ENCODE measurements at regions not wholly inside any gene's neighbourhood (a gene's known extent, or its start where the extent isn't known, plus 50 kb on each side); places are given as distances from the start of the nearest gene placed in this dataset.
"Not testable (repeated sequence)": the region's sequence is repeated elsewhere in the genome, so short reads cannot be mapped to it uniquely, and the experiment has no call there.

DNA sequence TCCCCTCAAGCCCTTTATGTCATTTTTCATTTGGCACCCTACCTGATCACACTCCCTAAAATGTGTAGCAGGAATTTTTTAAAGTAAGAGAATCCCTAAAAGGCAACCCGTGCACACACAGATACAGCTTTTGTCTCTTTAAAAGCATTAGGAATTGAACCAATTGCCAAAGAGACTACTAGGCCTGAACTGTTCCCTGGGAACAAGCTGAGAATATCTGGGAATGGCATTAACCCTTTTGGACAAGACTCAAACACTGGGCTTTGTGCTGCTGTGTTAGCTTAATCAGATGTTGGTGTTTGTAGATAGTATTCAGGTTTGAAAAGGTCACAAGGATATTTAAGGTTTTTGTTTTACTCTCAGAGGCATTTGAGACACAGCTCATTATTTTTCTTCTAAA is 414.4 kb upstream of the PDZRN3 start:
- no peak for DNase-seq

DNA sequence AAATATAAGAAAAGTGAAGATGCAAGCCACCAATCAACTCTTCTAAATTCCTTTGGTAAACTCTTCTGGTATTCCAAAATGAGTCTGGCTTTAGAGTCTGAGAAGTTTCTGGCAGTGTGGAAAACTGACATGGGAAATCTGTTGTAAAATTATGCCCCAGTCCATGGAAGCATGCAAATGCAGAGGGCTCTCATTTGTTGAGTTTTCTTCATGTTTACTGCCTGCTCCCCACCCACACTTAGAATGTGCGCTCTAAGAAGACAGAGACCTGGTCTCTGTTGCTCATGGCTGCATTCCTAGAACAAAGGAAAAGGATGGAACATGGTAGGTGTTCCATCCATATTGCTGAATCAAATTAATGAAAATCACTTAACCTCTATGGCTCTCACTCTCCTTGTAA is 411.8 kb upstream of the PDZRN3 start:
- no peak for DNase-seq

DNA sequence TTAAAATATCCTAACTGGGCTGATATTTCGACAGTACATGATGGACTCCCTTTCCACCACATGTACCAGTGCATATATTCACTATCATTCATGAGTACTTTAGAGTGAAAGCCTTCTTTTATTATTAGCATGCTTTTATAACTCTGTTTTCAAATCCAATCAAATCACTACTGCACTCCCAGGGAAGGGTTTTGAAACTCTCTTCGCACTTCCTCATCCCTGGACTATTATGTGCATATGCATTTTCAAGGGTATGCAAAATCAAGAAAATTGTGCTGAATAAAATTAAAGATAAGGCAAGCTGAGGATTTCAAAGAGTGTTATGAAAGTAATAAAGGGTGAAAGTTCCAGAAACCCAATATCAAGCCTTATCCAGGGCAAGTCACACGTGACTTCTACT is 411.4 kb upstream of the PDZRN3 start:
- DNase-seq = no peak

DNA sequence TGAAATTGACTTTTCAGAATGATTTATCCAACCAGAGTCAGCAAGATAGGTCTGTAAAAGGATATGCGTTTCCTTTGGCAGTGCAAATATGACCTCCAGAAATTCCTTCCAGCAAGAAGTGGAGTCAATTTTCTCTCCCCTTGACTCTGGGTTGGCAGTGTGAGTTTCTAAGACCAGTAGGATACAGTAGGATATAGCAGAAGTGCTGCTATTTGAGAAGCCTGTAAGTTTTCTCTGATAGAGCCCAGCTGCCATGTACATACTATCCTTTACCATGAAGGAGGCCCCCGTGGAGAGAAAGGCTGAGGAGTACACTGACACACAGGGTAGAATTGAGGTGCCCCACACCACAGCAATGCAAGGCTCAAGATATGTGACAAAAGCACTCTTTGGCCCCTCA is 409.1 kb upstream of the PDZRN3 start:
- DNase-seq = no peak

DNA sequence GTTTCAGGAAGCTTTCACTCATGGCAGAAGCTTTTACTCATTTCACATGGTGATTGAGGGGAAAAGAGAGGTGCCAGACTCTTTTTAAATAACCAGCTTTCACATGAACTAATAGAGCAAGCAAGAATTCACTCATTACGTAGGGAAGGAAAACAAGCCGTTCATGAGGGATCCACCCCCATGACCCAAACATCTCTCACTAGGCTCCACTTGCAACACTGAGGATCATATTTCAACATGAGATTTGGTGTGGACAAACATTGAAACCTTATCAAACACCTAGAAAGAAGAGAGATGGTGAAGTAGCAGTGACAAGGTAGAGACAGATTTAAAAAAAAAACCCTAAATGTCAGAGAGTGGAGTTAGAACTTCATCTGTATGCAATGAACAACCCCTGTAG is 408.6 kb upstream of the PDZRN3 start:
- no peak for DNase-seq

DNA sequence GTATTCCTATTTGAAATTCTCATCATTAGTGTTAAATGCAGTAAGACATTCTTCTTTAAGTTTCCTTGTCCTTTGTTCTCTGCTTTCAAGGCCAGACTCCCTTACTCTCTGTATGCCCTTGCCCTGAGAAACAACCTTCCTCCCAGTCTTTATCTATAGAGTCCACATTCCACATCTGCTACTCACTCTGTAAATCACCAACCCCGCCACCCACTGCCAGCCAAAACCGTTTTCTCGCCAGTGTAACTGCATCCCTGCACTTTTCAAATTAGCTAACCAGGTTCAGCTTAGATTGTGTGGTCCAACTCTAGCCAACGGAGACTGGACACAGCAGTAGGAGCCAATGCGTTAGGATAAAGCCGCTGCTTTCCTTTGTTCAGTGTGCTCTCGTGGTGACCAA is 402.4 kb upstream of the PDZRN3 start:
- DNase-seq = no peak

DNA sequence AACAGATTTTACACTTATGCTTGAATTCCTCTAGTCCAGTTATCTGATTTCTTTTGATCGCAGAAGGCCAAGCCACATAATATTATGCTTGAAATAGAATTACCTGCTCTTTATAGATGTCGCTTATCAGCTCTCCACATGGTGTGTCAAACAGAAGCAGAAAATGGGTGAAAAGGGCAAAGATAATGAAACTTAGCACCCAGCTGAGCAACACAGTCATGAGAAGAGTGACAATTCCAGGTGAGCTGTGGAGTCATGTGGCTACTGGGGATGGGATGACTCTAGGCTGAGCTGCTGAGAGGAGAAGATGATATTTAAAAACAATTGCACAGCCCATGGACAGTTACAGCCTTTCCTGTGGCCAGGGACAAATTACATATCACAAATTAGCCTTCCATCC is 398.7 kb upstream of the PDZRN3 start:
- no peak for DNase-seq

DNA sequence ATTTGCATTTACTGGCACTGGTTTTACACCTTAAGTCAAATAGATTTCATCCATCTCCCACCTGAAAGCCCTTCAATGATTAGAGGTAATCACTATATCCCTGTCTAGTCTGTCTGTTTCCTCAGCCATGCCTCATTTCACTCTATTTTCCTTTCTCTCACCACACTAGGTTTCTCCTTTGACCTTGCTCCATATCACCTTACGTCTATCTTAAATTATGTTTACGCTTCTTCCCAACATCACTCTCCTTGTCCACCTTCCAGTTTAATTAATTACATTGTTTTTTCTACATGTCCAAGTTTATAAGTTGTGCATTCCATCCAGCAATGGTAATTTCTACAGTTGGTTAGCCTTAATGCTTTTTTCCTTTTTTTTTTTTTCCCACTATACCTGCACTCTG is 396.7 kb upstream of the PDZRN3 start:
- DNase-seq = no peak

DNA sequence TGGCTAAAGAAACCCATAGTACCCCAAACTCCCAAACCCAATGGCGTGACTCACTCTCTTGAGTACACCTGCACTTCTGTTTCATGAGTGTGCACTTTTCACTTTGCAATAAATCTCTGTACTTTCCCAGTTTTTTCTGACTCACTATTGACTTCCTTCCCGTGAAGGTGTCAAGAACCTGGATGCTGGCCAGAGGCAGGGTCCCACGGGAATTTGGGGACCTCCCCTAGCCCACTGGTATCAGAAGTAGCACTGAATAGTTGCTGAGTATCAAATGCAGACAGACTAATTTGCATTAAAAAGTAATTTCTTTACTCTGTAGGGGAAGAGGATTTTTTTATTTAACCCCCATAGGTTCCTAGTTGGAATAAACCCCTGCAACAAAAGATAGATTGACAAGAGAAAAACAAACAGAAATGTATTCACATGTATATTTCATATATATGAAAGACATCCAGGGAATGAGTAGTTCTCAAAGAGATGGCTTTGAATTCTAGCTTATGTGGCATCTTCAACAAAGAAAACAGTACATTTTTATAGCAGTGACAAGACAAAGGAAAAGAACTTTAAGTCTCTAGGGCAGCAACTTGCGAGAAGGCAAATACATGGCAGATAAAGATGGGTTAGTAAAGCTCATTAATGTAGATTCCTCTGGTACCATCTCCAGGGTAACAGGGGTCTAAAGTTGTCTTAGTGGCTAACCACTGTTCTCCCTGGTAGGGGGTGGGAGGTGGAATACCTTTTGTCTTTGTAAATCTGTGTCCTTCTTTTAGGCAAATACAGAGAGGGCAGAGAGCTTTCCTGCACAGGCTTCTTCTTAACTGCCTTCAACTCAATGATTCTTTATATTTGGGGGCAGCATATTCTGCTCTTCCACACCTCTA is 385.5 kb upstream of the PDZRN3 start:
- no peak for DNase-seq

DNA sequence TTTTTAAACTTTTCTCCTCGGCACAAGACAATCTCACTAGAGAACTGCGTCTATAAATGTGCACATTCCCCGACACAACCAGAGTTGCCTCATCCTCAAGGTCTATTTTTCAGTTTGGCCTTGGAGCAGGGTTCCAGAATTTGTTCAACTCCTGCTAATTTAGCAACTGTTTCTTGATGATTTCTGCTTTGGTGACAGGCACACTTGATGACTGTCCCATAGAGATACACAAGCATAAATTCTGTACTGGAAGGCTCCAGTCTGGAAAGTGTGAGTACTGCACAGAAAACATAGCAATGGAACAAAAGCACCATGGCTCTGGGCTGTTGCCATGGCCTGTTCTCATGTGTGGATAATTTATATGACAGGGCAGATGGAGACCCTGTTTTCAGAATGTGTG is 379.6 kb upstream of the PDZRN3 start:
- no peak for DNase-seq

DNA sequence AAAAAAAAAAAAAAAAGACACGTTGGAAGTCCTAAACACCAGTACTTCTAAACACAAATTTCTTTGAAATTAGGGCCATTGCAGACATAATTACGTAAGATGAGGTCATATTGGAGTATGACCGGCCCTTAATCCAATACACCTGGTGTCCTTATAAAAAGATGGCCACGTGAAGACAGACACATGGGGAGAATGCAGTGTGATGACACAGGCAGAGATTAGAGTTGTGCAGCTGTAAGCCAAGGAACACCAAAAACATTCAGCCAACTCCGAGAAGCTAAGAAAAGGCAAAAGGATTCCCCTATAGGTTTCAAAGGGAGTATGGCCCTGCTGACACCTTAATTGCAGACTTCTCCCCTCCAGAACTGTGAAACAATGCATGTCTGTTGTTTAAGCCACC is 379.0 kb upstream of the PDZRN3 start:
- no peak for DNase-seq

DNA sequence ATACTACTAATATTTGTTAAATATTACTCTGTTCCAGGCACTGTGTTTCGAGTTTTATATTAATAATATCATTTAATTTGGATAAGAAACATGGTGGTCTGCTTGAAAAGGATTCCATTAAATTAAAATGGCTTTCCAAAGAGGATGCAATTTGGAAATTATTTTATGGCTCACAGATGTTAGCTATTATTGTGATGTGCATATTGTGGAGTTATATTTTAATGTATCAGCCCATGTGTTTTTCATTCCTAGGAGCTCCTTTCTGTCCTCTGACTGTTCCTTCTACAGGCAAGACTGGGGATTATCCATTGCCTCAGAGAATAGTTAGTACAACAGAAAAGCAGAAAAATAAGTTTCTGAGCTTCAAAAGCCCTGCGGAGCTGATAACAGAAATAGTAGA is 376.7 kb upstream of the PDZRN3 start:
- peak; percentile 61 for DNase-seq

DNA sequence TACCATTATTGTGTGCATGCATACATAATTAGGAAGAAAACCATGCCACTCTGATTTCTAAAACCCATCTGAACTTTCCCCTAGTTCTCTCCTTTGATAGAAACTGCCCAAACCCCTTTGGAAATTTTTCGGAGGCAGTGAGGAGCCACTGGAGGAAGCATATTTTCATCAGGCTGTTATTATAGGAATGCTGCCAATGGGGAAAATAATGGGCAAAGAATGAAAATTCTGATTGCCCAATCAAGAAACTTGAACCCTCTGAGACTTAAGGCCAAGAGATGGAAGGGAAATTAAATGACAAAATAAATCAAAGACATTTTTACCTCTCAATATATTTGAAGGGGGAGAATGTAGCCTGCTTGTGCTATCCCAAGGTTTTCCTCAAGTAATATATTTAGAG is 376.0 kb upstream of the PDZRN3 start:
- peak; percentile 80 for DNase-seq

DNA sequence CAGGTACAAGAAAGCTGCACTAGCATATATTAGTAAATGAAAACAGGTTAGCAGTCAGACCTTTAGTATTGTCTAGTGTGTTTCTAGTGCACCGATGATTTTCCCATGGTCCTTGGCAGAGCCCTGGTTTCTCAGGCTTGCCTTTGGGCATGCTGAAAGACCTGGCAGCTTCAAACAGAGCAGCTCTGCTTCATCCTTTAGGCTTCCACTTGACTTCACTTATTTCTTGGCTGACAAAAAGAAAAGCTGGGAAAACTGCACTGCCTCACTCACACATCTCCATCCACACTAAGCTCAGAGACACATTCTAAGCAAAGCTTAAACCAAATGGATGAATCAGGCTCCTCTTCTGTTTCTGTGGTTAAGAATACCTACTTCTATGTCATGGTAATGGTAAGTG is 374.8 kb upstream of the PDZRN3 start:
- peak; percentile 19 for DNase-seq

DNA sequence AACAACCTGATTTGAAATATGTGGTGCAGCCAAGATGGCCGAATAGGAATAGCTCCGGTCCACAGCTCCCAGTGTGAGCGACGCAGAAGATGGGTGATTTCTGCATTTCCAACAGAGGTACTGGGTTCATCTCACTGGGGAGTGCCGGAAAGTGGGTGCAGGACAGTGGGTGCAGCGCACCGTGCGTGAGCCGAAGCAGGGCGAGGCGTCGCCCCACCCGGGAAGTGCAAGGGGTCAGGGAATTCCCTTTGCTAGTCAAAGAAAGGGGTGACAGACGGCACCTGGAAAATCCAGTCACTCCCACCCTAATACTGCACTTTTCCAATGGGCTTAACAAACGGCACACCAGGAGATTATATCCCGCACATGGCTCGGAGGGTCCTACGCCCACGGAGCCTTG is 365.9 kb upstream of the PDZRN3 start:
- DNase-seq = not testable (repeated sequence)

DNA sequence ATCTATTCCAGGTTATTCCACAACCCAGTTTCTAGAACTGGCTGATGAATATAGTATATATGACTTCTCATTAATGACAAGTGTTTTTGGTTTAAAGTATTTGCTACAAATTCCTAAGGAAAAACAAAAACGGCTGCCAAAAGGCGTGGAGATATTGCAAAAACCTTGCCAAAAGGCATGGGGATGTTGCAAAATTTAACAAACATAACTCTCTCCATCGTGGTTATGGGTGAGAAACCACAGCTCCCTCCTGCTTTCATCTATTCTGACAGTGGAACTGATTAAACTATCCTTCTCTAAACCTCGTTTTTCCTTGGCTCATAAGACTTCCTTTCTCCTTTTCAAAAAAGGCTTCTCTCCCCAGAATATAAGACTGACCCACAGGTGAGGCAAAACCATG is 342.0 kb upstream of the PDZRN3 start:
- DNase-seq = peak; percentile 46

DNA sequence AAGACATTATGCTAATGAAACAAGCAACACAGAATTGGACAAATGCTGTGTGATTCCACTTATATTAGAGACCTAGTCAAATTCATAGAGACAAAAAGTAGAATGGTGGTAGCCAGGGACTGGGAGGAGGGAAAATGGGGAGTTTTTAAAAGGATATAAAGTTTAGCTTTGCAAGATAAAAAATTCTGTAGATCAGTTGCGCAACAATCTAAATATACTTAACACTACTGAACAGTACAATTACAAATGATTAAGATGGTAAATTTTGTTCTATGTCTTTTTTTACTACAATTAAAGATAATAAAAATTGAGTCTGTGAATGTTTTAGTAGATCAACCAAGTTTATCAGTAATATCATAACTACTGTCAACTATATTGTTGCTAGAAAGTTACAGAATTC is 340.1 kb upstream of the PDZRN3 start:
- no peak for DNase-seq

DNA sequence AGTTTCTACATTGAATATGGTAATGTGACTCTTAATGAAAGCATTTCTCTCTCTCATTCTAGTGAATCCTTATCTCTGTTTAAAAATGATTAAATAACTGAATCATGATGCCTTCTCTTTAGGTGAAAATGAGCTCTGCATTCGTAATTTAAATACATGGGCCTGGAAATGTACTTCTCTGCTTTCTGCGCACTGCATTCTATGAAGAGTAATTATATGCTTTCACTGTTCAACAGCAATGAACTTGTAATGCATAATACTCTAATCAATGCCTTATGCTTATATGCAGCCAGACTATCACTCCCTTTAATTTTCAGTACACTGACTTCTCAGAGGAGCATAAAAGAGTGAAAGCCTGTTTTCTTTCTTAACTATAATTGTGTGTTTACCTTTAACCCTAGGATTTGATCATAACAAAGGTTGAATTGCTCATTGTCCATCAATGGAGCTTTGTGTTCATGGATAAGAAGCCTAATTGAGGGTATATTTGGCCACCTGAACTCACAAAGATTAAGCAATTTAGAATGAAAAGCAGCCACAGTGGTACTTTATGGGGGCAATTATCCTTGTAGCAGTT is 330.8 kb upstream of the PDZRN3 start:
- DNase-seq = no peak

DNA sequence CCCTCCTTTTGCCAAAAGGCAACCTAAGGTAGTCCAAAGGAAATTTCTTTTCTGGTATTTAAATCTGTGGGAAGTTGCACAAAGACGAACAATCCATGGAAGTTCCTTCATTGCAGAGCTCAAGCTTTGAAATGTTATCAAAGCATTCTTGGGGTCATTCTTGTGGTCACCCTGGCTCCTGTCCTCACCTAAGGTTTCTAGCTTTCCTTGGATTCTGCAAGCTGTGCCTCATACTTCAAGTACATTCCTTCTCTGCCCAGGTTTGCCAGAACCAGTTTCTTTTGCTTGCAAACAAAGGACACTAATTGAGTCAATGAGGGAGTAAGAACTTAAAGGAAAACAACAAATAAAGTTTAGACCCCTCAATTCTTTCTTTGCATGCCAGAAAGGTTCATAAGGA is 329.8 kb upstream of the PDZRN3 start:
- DNase-seq = no peak

DNA sequence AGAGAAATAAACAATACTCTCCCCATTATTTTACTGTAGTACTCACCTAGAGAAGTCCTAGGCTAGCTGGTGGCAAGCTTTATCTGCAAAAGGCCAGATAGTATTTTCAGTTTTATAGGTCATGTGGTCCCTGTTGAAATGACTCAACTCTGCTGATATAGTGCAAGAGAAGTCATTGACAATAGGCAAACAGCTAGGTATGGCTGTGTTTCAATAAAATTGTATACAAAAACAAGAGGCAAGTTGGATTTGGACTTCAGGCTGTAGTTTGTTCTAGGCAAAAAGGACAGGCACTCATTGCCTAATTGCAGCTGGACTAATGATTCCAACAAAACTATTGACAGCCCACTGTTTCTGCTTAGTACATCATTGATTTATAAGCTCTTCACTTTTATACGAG is 328.0 kb upstream of the PDZRN3 start:
- DNase-seq = no peak

DNA sequence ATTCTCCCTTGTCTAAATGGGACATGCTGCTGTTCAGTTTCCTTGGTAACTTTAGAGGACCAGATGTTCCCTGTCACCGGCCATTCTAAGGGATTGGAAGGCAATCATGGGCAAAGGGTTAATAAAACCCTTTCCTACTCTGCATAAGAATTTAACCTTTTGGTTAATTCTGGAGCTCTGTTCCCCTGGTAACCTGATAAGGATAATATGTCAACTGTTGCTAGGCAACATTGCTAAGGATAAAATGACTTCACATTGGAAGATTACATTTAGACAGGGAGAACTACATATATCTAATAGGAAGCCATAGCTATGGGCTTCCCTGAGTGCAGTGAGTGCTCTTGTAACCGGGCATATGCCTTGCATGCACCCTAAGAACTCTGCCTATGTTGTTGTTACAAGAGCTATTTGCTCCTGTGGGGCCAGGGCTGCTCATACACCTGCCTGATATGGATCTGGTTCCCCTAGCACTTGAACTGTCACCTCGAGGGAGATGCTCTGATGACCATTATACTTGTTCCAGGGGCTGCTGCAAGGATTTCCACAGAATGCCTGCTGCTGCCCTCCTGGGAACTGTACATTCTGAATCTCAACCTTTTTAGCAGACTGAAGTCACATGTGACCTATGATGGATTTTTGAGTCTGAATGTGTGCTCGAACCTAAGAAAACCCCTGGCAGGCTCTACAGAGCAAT is 326.3 kb upstream of the PDZRN3 start:
- DNase-seq = no peak

DNA sequence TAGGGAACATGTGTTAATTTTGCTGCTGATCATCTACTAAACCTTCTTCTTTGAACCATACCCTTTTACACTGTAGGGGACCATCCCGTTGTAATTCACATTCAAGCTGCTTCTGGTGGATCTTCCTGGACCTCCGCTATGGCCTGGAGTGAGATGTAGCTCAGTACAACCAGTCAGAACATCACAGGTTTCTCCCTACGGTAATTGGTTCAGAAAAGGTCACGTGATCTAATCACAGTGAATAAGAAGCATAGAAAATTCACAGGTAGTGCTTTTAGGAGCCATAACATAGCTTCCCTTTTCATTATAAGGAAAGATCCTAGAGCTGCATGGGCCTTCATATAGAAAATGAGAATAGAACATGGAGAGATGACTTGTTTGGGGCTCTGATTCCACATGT is 320.8 kb upstream of the PDZRN3 start:
- no peak for DNase-seq

DNA sequence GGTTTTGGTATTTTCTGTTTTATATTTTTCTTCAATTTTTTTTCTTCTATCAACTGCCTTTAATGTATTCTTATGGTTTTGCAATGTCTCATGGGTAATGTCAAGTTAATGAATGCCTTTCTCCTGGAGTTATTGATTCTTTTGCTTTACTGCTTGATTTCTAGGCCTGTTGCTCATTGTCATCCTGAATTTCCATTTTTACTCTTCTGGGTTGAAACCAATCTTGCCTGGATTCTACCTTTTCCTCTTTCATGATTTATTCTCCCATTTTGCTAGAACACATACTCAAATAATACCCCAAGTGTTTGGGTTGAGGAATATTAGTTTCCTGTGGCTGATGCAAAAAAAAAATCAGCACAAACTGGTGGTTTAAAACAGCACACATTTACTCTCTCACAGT is 315.2 kb upstream of the PDZRN3 start:
- DNase-seq = no peak

DNA sequence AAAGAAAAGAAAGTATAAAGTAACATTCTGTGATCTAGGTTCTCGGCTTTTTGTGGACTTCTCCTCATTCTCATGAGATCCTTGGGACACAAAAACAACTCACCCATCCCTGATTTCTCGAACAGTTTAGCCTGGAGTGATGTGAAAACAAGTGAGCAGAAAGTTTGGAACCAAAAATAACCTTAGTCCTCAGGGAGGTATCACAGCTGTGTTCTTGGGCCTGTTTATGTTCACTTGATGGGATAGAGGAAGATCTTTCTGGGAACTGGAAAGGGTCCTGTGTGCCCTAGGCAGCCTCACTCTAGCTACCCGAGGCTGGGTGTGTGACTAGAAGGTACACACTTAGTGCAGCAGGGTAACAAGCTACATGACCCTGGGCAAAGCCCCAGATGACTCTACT is 308.8 kb upstream of the PDZRN3 start:
- DNase-seq = no peak

All from fibroblast of skin of right quadriceps (primary cell).